Calu3 (cell line): ENCODE measurements at regions not wholly inside any gene's neighbourhood (a gene's known extent, or its start where the extent isn't known, plus 50 kb on each side); places are given as distances from the start of the nearest gene placed in this dataset.

Experiments
- BruUV-seq: library from RNA; stranded (reverse); fragments of 400-500 nt; replicated peaks from 2 replicates; lab custom pipeline; 2021; lab: Mats Ljungman, UMichigan
- CTCF ChIA-PET: fragments of 300-600 bp; sonication (Branson Sonifier 250); formaldehyde crosslinking; loops from one replicate; lab custom pipeline; 2022; ENCODE audit warnings: antibody characterized with exemption; lab: Charles Lee
- DNase-seq: peaks from one replicate; pipeline ENCODE4 v3.0.0; 2022
- H3K27ac Mint-ChIP-seq: one replicate; pipeline ENCODE4 v1.8.0; 2022; ENCODE audit warnings: mixed read lengths; ENCODE audit not compliant: unreplicated experiment
- H3K27me3 Mint-ChIP-seq: one replicate; pipeline ENCODE4 v1.8.0; 2022; ENCODE audit warnings: mixed read lengths; ENCODE audit not compliant: unreplicated experiment
- H3K36me3 Mint-ChIP-seq: one replicate; pipeline ENCODE4 v1.8.0; 2022; ENCODE audit warnings: mild to moderate bottlenecking, moderate library complexity, mixed read lengths; ENCODE audit not compliant: insufficient read depth, unreplicated experiment
- H3K4me1 Mint-ChIP-seq: one replicate; pipeline ENCODE4 v1.8.0; 2022; ENCODE audit warnings: mild to moderate bottlenecking, low read depth, mixed read lengths; ENCODE audit not compliant: unreplicated experiment
- H3K4me3 Mint-ChIP-seq: one replicate; pipeline ENCODE4 v1.8.0; 2022; ENCODE audit warnings: mild to moderate bottlenecking, low read depth, moderate library complexity, mixed read lengths; ENCODE audit not compliant: unreplicated experiment
- H3K9me3 Mint-ChIP-seq: one replicate; pipeline ENCODE4 v1.8.0; 2022; ENCODE audit warnings: low read depth, mixed read lengths; ENCODE audit not compliant: unreplicated experiment
- intact Hi-C: fragments of 100-400 bp; cut with micrococcal nuclease; formaldehyde crosslinking; loops from one replicate; pipeline ENCODE4 v1.10.0; 2022; ENCODE audit not compliant: unreplicated experiment
- TF ChIP-seq, protein P1 (sequence below): fragments of 200-600 bp; IDR thresholded peaks from one replicate; pipeline ENCODE4 v1.8.0; 2022; ENCODE audit warnings: antibody characterized with exemption; ENCODE audit not compliant: unreplicated experiment

DNA sequence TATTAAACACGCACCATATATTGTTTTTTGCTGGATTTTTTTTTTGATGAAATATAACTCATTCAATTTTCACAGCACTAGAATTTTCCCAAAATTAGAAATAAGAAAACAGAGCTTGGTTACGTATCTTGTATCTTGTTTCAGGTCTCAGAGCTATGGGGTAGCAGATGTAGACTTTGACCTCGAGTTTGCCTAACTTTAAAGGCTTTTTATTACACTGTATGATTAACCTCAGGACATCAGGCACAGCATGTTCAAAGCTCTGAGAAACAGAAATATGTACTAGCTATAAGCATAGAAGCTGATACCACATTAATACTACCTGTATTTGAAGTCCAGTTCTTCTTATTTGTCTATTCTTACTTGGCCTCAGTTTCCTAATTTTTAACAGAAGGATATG lies 171.9 kb upstream of the KITLG start:
- H3K27me3 Mint-ChIP-seq = no peaks in the 10 kb centered on the region
- peaks cover 52% of the 10 kb centered on the region for H3K4me1 Mint-ChIP-seq
- intact Hi-C loops = no loop called here
- H3K36me3 Mint-ChIP-seq = peaks cover 8% of the 10 kb centered on the region
- H3K4me3 Mint-ChIP-seq = no peak overlapping the region
- CTCF ChIA-PET = interaction anchor here (0.6 kb wide), 1 partner anchor 223 kb away, joined by 4 read pairs; no protein-coding TSS in a partner anchor
- no peak overlapping the region for H3K27ac Mint-ChIP-seq
- H3K9me3 Mint-ChIP-seq = peaks cover 15% of the 10 kb centered on the region
- no peak for DNase-seq
- TF ChIP-seq, protein P1, sequence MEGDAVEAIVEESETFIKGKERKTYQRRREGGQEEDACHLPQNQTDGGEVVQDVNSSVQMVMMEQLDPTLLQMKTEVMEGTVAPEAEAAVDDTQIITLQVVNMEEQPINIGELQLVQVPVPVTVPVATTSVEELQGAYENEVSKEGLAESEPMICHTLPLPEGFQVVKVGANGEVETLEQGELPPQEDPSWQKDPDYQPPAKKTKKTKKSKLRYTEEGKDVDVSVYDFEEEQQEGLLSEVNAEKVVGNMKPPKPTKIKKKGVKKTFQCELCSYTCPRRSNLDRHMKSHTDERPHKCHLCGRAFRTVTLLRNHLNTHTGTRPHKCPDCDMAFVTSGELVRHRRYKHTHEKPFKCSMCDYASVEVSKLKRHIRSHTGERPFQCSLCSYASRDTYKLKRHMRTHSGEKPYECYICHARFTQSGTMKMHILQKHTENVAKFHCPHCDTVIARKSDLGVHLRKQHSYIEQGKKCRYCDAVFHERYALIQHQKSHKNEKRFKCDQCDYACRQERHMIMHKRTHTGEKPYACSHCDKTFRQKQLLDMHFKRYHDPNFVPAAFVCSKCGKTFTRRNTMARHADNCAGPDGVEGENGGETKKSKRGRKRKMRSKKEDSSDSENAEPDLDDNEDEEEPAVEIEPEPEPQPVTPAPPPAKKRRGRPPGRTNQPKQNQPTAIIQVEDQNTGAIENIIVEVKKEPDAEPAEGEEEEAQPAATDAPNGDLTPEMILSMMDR = no peak
- no TSS peak for BruUV-seq

DNA sequence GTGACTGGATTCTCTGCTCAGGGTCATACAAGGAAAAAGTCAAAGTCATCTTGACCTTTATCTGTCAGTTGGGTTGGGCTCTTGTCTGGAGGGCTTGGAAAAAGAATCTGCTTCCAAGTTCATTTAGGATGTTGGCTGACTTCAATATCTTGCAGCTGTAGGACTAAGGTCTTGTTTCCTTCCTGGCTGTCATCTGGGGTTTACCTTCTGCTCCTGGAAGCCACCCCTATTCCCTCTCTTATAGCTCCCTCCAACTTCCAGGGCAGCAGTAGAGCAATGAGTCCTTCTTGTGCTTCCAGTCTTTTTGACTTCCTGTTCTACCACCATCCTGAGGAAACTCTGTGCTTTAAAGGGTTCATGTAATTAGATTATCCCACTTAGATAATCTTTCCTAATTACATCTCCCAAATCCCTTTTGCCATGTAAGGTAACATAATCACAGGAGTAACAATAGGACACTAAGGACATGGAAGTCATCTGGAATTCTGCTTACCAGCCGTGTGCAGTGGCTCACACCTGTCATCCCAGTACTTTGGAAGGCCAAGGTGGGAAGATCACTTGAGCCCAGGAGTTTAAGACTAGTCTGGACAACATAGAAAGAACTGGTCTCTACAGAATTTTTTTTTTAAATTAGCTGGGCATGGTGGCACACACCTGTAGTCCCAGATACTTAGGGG lies 170.7 kb upstream of the KITLG start:
- TF ChIP-seq, protein P1 = no peak
- intact Hi-C loops = no loop called here
- no peaks in the 10 kb centered on the region for H3K27me3 Mint-ChIP-seq
- peaks cover 56% of the 10 kb centered on the region for H3K4me1 Mint-ChIP-seq
- H3K36me3 Mint-ChIP-seq = peaks cover 9% of the 10 kb centered on the region
- H3K4me3 Mint-ChIP-seq = no peak overlapping the region
- H3K9me3 Mint-ChIP-seq = peaks cover 13% of the 10 kb centered on the region
- CTCF ChIA-PET = interaction anchor here (0.6 kb wide), 1 partner anchor 104 kb away, joined by 3 read pairs; no protein-coding TSS in a partner anchor
- no peak for DNase-seq
- no peak overlapping the region for H3K27ac Mint-ChIP-seq
- no TSS peak for BruUV-seq

DNA sequence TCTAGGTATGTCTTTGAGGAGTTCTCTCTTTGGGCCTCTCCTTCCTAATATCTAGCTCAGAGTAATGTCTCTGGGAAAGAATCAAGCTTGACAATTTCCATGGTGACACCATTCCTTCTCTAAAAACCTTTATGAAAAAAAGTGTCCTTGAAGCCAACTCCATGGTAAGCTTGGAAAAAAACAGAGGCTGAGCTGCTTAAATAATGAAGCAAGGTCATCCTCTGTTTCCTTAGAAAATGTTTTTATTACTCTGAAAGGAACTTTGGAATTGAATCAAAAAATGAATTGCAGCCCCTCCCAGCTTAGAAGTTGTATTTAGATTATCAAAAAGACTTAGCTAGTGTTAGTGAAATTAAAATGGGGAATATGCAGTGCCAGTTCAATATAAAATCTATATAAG lies 166.1 kb upstream of the KITLG start:
- DNase-seq = no peak
- peaks cover 2% of the 10 kb centered on the region for H3K9me3 Mint-ChIP-seq
- no peaks in the 10 kb centered on the region for H3K27me3 Mint-ChIP-seq
- peaks cover 52% of the 10 kb centered on the region for H3K4me1 Mint-ChIP-seq
- no peak overlapping the region for H3K27ac Mint-ChIP-seq
- H3K4me3 Mint-ChIP-seq = no peak overlapping the region
- intact Hi-C loops = loop anchor here (5.0 kb wide), 1 partner anchor 71 kb away; no protein-coding TSS in a partner anchor
- H3K36me3 Mint-ChIP-seq = peaks cover 9% of the 10 kb centered on the region
- TF ChIP-seq, protein P1 = no peak
- no TSS peak for BruUV-seq
- CTCF ChIA-PET = interaction anchor here (1.0 kb wide), 1 partner anchor 8 kb away, joined by 3 read pairs; no protein-coding TSS in a partner anchor

DNA sequence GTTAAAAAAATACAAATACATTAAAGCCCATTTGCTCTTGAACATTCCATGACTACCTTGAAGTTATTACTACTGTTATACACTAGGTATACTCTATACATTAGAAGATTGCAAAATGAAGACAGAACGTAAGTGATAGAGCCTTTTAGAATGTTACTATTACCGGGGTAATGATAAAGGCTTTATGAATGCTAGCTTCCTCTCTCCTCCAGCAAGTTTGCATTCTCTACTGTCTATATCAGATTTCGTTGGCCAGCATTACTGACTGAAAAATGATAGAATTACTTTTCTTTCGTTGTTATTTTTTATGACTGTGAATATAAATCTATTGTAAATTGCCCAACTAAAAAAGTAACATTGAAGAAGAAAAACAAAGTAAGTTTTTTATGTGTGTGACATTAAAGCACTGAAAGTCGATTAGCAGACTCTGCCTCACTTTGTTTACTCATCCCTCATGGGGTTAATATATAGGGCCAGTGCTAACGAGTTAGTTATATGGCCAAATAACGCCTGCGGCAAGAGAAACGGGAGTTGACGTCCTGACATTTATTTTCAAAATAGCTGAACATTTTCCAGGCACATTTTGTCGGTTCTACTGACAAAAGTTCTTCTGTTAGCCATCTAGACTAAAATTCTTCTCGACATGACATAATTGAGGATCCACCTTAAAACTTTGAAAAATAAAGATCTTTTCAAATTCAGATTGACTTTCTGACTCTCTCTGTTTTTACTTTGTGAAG lies 163.8 kb upstream of the KITLG start:
- H3K36me3 Mint-ChIP-seq = peaks cover 9% of the 10 kb centered on the region
- CTCF ChIA-PET = no interaction called here
- TF ChIP-seq, protein P1 = no peak

More for the DNA sequence above, 163.8 kb upstream of the KITLG start:
- Mint-ChIP-seq H3K27ac (no peak overlapping the region), H3K9me3 (no peaks in the 10 kb centered on the region), H3K4me1 (peaks cover 47% of the 10 kb centered on the region), H3K27me3 (no peaks in the 10 kb centered on the region), H3K4me3 (no peak overlapping the region)
- BruUV-seq = no TSS peak
- intact Hi-C loops = no loop called here
- DNase-seq = no peak
